ENCODE measurements at regions not wholly inside any gene's neighbourhood (a gene's known extent, or its start where the extent isn't known, plus 50 kb on each side); places are given as distances from the start of the nearest gene placed in this dataset.

GRCh38 chr10:30748152-30748973, 118.8 kb upstream of the LYZL2 start:
- no peak overlapping the region for H2BK5ac ChIP-seq (ENCODE audit: insufficient read length, low read length)
- H3K27me3 Mint-ChIP-seq (ENCODE audit: low read depth): peaks cover 4% of the 10 kb centered on the region
- no peak overlapping the region for H2AK5ac ChIP-seq (ENCODE audit: insufficient read length, low read length)
- no peak overlapping the region for H3K18ac ChIP-seq (ENCODE audit: insufficient read length, low read depth, low read length)
- TF ChIP-seq CTCF (conservative IDR thresholded peaks at IDR 0.05): no peak
- no peak overlapping the region for H2BK120ac ChIP-seq (ENCODE audit: low read depth, low read length, poor library complexity, severe bottlenecking)
- no peak overlapping the region for H3K4ac ChIP-seq (ENCODE audit: low read depth, low read length)
- no peak overlapping the region for H3K23ac ChIP-seq (ENCODE audit: insufficient read length, low read depth, low read length)
- H3K27ac ChIP-seq (ENCODE audit: insufficient read length, low read depth, low read length): no peak overlapping the region
- no peak for DNase-seq
- H3K9me3 Mint-ChIP-seq: no peaks in the 10 kb centered on the region
- H4K5ac ChIP-seq (ENCODE audit: insufficient read length, low read depth, low read length): no peak overlapping the region
- no peak overlapping the region for H3K56ac ChIP-seq (ENCODE audit: insufficient read length, low read depth, low read length)
- H3K27ac Mint-ChIP-seq: no peak overlapping the region
- H3K36me3 Mint-ChIP-seq (ENCODE audit: insufficient read depth in 1 of 3, low read depth in 3 of 3): no peaks in the 10 kb centered on the region
- no peak overlapping the region; the same call in 1 of the 2 replicates for H3K14ac ChIP-seq (ENCODE audit: insufficient read depth, low read length)
- no CpG with 5 or more reads among the region's 7 CpGs for WGBS (ENCODE audit: extremely low coverage, insufficient read length, low lambda C conversion rate)
- H3K79me1 ChIP-seq (ENCODE audit: insufficient read depth, low read depth, low read length, poor library complexity, severe bottlenecking): no peaks in the 10 kb centered on the region
- H3K27me3 ChIP-seq (ENCODE audit: insufficient read depth, low read length): no peaks in the 10 kb centered on the region
- H3K79me2 ChIP-seq (ENCODE audit: insufficient read depth, low read length): no peaks in the 10 kb centered on the region
- no peak overlapping the region for H4K91ac ChIP-seq (ENCODE audit: insufficient read length, low read depth, low read length)
- H4K20me1 ChIP-seq (ENCODE audit: control insufficient read depth, insufficient read depth, insufficient read length): no peaks in the 10 kb centered on the region
- peaks cover 0 to 2% of the 10 kb centered on the region in 2 experiments; a peak in 2 of 4 replicates for H3K4me1 Mint-ChIP-seq
- H3K4me1 ChIP-seq (ENCODE audit: insufficient read depth, low read length): no peaks in the 10 kb centered on the region
- no peak overlapping the region for H2BK20ac ChIP-seq (ENCODE audit: low read depth, low read length, poor library complexity, severe bottlenecking)
- no peak overlapping the region for H3T11ph ChIP-seq (ENCODE audit: low read length)
- no peak overlapping the region for H2BK15ac ChIP-seq (ENCODE audit: low read depth, low read length)
- no peak overlapping the region for H3K4me2 ChIP-seq (ENCODE audit: insufficient read depth, insufficient read length, low read length)
- no peak overlapping the region for H4K8ac ChIP-seq (replicated peaks; ENCODE audit: insufficient read length, low read depth, low read length)
- no peak overlapping the region for H3K9ac ChIP-seq (ENCODE audit: extremely low read depth, insufficient read length, low read length)
- no peak overlapping the region for H2AFZ ChIP-seq (ENCODE audit: low read length)
- H3K23me2 ChIP-seq (ENCODE audit: insufficient read length, low read depth, low read length, poor library complexity, severe bottlenecking): no peaks in the 10 kb centered on the region
- no peaks in the 10 kb centered on the region for H3K9me3 ChIP-seq (ENCODE audit: control insufficient read depth, low read depth, low read length)
- H2BK12ac ChIP-seq (ENCODE audit: insufficient read length, low read depth, low read length): no peak overlapping the region
- H3K4me3 Mint-ChIP-seq: no peak overlapping the region

Data from H9 (cell line).